GM12878 (cell line): ENCODE measurements at regions not wholly inside any gene's neighbourhood (a gene's known extent, or its start where the extent isn't known, plus 50 kb on each side); places are given as distances from the start of the nearest gene placed in this dataset.

Source experiments
- ATAC-seq: fragments of 200-7000 bp; cut with Tn5 transposase; 3 replicates; pipeline ENCODE4 v1.9.1; 2020; ENCODE audit warnings: mild to moderate bottlenecking, moderate library complexity
- BruUV-seq: library from RNA; stranded (reverse); fragments of 400-500 nt; replicated peaks from 2 replicates; lab custom pipeline; 2021; lab: Mats Ljungman, UMichigan
- CTCF ChIA-PET: fragments of 300-600 bp; sonication (Branson Sonifier 250); formaldehyde crosslinking; extraction: SDS; loops from one replicate; lab custom pipeline; 2021; ENCODE audit warnings: inconsistent platforms; lab: Yijun Ruan, JAX
- POLR2A ChIA-PET: fragments of 350-600 bp; formaldehyde crosslinking; extraction: SDS; loops from one replicate; lab custom pipeline; 2021; ENCODE audit warnings: inconsistent platforms; lab: Charles Lee
- RAD21 ChIA-PET: fragments of 300-600 bp; sonication (Branson Sonifier 250); formaldehyde crosslinking; loops from one replicate; lab custom pipeline; 2023; ENCODE audit warnings: antibody characterized with exemption; ENCODE audit not compliant: unreplicated experiment; lab: Charles Lee
- SMC1A ChIA-PET: fragments of 300-600 bp; sonication (Branson Sonifier 250); formaldehyde crosslinking; loops from one replicate; lab custom pipeline; 2023; ENCODE audit not compliant: unreplicated experiment, uncharacterized antibody; lab: Charles Lee
- DNase-seq: peaks from one replicate; pipeline ENCODE4 v3.0.0-alpha.2; 2011; ENCODE audit warnings: low read depth, low spot score
- FAIRE-seq: peaks from 3 replicates; lab custom pipeline; 2011; peaks lifted over from hg19 to GRCh38; lab: Jason Lieb, UNC
- H2AFZ ChIP-seq: 2 replicates; pipeline ENCODE4 v1.6.0; 2011; ENCODE audit warnings: low read depth, low read length, control low read depth; ENCODE audit not compliant: control insufficient read depth
- H3K27ac ChIP-seq: 2 replicates; pipeline ENCODE4 v1.5.1; 2011; ENCODE audit warnings: control low read depth; ENCODE audit not compliant: control insufficient read depth, insufficient read depth
- H3K27me3 ChIP-seq, 2 experiments: replicated peaks in 1 of 2; 2 replicates each; pipeline versions ENCODE4 v1.6.0 to v1.6.1; 2011; ENCODE audit warnings: low read length in 1 of 2; ENCODE audit not compliant: control insufficient read depth in 2 of 2, insufficient read depth in 2 of 2
- H3K36me3 ChIP-seq, 2 experiments: 2 replicates each; pipeline ENCODE4 v1.5.1; 2011; ENCODE audit warnings: low read length in 1 of 2; ENCODE audit not compliant: control insufficient read depth in 2 of 2, insufficient read depth in 2 of 2
- H3K4me1 ChIP-seq: 2 replicates; pipeline ENCODE4 v1.6.1; 2011; ENCODE audit warnings: mild to moderate bottlenecking, low read length, moderate library complexity, mixed read lengths; ENCODE audit not compliant: control insufficient read depth, insufficient read depth
- H3K4me2 ChIP-seq: 2 replicates; pipeline ENCODE4 v1.6.0; 2011; ENCODE audit warnings: control low read depth; ENCODE audit not compliant: control insufficient read depth, insufficient read depth
- H3K4me3 ChIP-seq: fragments of 200-600 bp; sonication (generic); 2 replicates; pipeline ENCODE4 v1.5.1; 2016
- H3K79me2 ChIP-seq: 2 replicates; pipeline ENCODE4 v1.6.0; 2011; ENCODE audit warnings: low read length; ENCODE audit not compliant: control insufficient read depth, insufficient read depth
- H3K9ac ChIP-seq: 2 replicates; pipeline ENCODE4 v1.8.0; 2011; ENCODE audit warnings: low read length, control low read depth, mixed read lengths; ENCODE audit not compliant: control insufficient read depth, insufficient read depth
- H3K9me3 ChIP-seq: replicated peaks from 3 replicates; pipeline ENCODE4 v1.5.1; 2011; ENCODE audit warnings: mild to moderate bottlenecking, low read length; ENCODE audit not compliant: control insufficient read depth, insufficient read depth
- H4K20me1 ChIP-seq: 2 replicates; pipeline ENCODE4 v1.6.0; 2011; ENCODE audit not compliant: control insufficient read depth, insufficient read depth
- CBFB ChIP-seq: IDR thresholded peaks from 2 replicates; pipeline ENCODE4 v1.6.1; 2016; ENCODE audit warnings: antibody characterized with exemption, low read depth
- FOXK2 ChIP-seq: fragments of 450-650 bp; IDR thresholded peaks from 2 replicates; pipeline ENCODE4 v1.6.1; 2017; ENCODE audit warnings: mild to moderate bottlenecking, moderate library complexity
- FOXM1 ChIP-seq: IDR thresholded peaks from 2 replicates; pipeline ENCODE4 v1.6.1; 2012; ENCODE audit warnings: low read depth, mild to moderate bottlenecking, inconsistent platforms, low read length, moderate library complexity
- HCFC1 ChIP-seq: fragments of 150-350 bp; IDR thresholded peaks from 2 replicates; pipeline ENCODE4 v1.6.1; 2014; ENCODE audit warnings: low read length
- MXI1 ChIP-seq: fragments of 150-350 bp; IDR thresholded peaks from 2 replicates; pipeline ENCODE4 v1.6.1; 2011; ENCODE audit warnings: low read depth, mild to moderate bottlenecking, inconsistent platforms, low read length, improper control_type of control experiment
- RB1 ChIP-seq: fragments of 450-650 bp; formaldehyde crosslinking; IDR thresholded peaks from 2 replicates; pipeline ENCODE4 v1.6.1; 2017; ENCODE audit warnings: mild to moderate bottlenecking, borderline replicate concordance
- RELB ChIP-seq: fragments of 450-650 bp; IDR thresholded peaks from 2 replicates; pipeline ENCODE4 v1.6.1; 2017; ENCODE audit warnings: low read depth, mild to moderate bottlenecking, moderate library complexity
- REST ChIP-seq: IDR thresholded peaks from 2 replicates; pipeline ENCODE4 v1.6.1; 2012; ENCODE audit warnings: mild to moderate bottlenecking, low read depth, low read length
- STAT3 ChIP-seq: IDR thresholded peaks from 2 replicates; pipeline ENCODE4 v1.6.1; 2011; ENCODE audit warnings: low read depth, low read length, improper control_type of control experiment
- TAF1 ChIP-seq: IDR thresholded peaks from 2 replicates; pipeline ENCODE4 v1.6.1; 2011; ENCODE audit warnings: mild to moderate bottlenecking, low read depth, low read length, borderline replicate concordance
- TCF3 ChIP-seq: IDR thresholded peaks from 2 replicates; pipeline ENCODE4 v1.6.1; 2012; ENCODE audit warnings: low read depth, mild to moderate bottlenecking, low read length, borderline replicate concordance; ENCODE audit not compliant: insufficient read depth
- ZBED1 ChIP-seq: IDR thresholded peaks from 2 replicates; pipeline ENCODE4 v1.6.1; 2016; ENCODE audit warnings: borderline replicate concordance
- ZNF217 ChIP-seq: fragments of 450-650 bp; IDR thresholded peaks from 2 replicates; pipeline ENCODE4 v1.6.1; 2017; ENCODE audit warnings: antibody characterized with exemption, mild to moderate bottlenecking
- ZNF24 ChIP-seq: fragments of 450-650 bp; IDR thresholded peaks from 2 replicates; pipeline ENCODE4 v1.6.1; 2017; ENCODE audit warnings: antibody characterized with exemption, mild to moderate bottlenecking
- ZSCAN29 ChIP-seq: fragments of 450-650 bp; IDR thresholded peaks from 2 replicates; pipeline ENCODE4 v1.6.1; 2017; ENCODE audit warnings: mild to moderate bottlenecking, moderate library complexity
- ZZZ3 ChIP-seq: IDR thresholded peaks from 2 replicates; pipeline ENCODE4 v1.6.1; 2011; ENCODE audit warnings: low read depth; ENCODE audit not compliant: control insufficient read depth, insufficient read length
- WGBS: methylation state at CpG from one replicate; pipeline ENCODE4 v1.1.6; 2016; ENCODE audit warnings: low lambda C conversion rate; ENCODE audit not compliant: insufficient replicate concordance, insufficient coverage; ENCODE audit errors: missing lambda C conversion rate; 5-methylcytosine and 5-hydroxymethylcytosine counted together
- in situ Hi-C: fragments of 300-500 bp; cut with MboI; formaldehyde crosslinking; loops from 9 replicates; pipeline ENCODE4 v1.14.3; 2018; ENCODE audit warnings: mixed read lengths
- intact Hi-C: fragments of 100-400 bp; cut with micrococcal nuclease; formaldehyde crosslinking; loops from one replicate; pipeline ENCODE4 v1.14.2; 2022; ENCODE audit not compliant: unreplicated experiment

- POLR2A ChIA-PET = no interaction called here
- CTCF ChIA-PET = no interaction called here
Measured at GRCh38 chr11:24390762-24391161, 106.1 kb upstream of the LUZP2 start.

GRCh38 chr11:24391167-24391566 is 105.7 kb upstream of the LUZP2 start:
- intact Hi-C loops = no loop called here
- no peak for DNase-seq
- no peaks in the 10 kb centered on the region for H4K20me1 ChIP-seq
- TF ChIP-seq ZNF24 = no peak
- no peak for TF ChIP-seq MXI1
- TF ChIP-seq STAT3 = no peak
- no peak for TF ChIP-seq RB1
- no peak for TF ChIP-seq REST
- no peak for TF ChIP-seq TCF3
- no peak for TF ChIP-seq ZBED1
- TF ChIP-seq CBFB = no peak
- TF ChIP-seq RELB = no peak
- no peak for TF ChIP-seq FOXK2
- no peak for TF ChIP-seq HCFC1
- TF ChIP-seq FOXM1 = no peak
- no peak for TF ChIP-seq TAF1
- no peak for TF ChIP-seq ZSCAN29

More at GRCh38 chr11:24390762-24391161, 106.1 kb upstream of the LUZP2 start:
- no peaks in the 10 kb centered on the region for H3K27me3 ChIP-seq
- no peaks in the 10 kb centered on the region for H3K4me1 ChIP-seq
- H3K4me3 ChIP-seq = no peak overlapping the region
- in situ Hi-C loops (no loop called here), intact Hi-C loops (no loop called here)
- no peak overlapping the region for H3K9ac ChIP-seq
- DNase-seq = no peak
- no peak for ATAC-seq
- BruUV-seq = no TSS peak
- no peak overlapping the region for H2AFZ ChIP-seq
- H3K36me3 ChIP-seq = no peaks in the 10 kb centered on the region
- ChIA-PET SMC1A (no interaction called here), RAD21 (interaction anchor here (0.7 kb wide), 1 partner anchor 676 kb away, joined by 3 read pairs; no protein-coding TSS in a partner anchor)
- no peaks in the 10 kb centered on the region for H4K20me1 ChIP-seq
- H3K4me2 ChIP-seq = no peak overlapping the region
- 0% methylated on average over 1 of the region's 1 CpG for WGBS
- no peak overlapping the region for H3K27ac ChIP-seq
- FAIRE-seq = no peak
- H3K9me3 ChIP-seq = no peaks in the 10 kb centered on the region
- no peaks in the 10 kb centered on the region for H3K79me2 ChIP-seq
- TF ChIP-seq ZNF217 (no peak), ZZZ3 (no peak)

More at GRCh38 chr11:24391167-24391566, 105.7 kb upstream of the LUZP2 start:
- no peaks in the 10 kb centered on the region for H3K4me1 ChIP-seq
- 27% methylated on average over 3 of the region's 3 CpGs for WGBS
- no peaks in the 10 kb centered on the region for H3K9me3 ChIP-seq
- ChIA-PET RAD21 (no interaction called here), SMC1A (no interaction called here), CTCF (no interaction called here), POLR2A (no interaction called here)
- ATAC-seq (no peak), FAIRE-seq (no peak)
- no peaks in the 10 kb centered on the region for H3K27me3 ChIP-seq
- no peaks in the 10 kb centered on the region for H3K36me3 ChIP-seq
- no peak overlapping the region for H3K4me3 ChIP-seq
- no peaks in the 10 kb centered on the region for H3K79me2 ChIP-seq
- H2AFZ ChIP-seq = no peak overlapping the region
- BruUV-seq = no TSS peak
- in situ Hi-C loops = no loop called here
- no peak overlapping the region for H3K9ac ChIP-seq
- H3K4me2 ChIP-seq = no peak overlapping the region
- no peak overlapping the region for H3K27ac ChIP-seq
